ENCODE measurements at regions not wholly inside any gene's neighbourhood (a gene's known extent, or its start where the extent isn't known, plus 50 kb on each side); places are given as distances from the start of the nearest gene placed in this dataset.

- no peak overlapping the region for H3K4me3 ChIP-seq
- peaks cover 0 to 3% (median 0%) of the 10 kb centered on the region in 7 donors for H3K27me3 ChIP-seq (replicated peaks in 1 of 7)
- H3K27ac ChIP-seq, result no peak overlapping the region
- peaks cover 0 to 27% (median 2%) of the 10 kb centered on the region in 6 donors for H3K4me1 ChIP-seq
- intact Hi-C loops (cut with DNase I; ENCODE audit: low total_unique reads), result loop anchor here (5.0 kb wide), 1 partner anchor 169 kb away; no protein-coding TSS in a partner anchor
- TF ChIP-seq, protein P1, sequence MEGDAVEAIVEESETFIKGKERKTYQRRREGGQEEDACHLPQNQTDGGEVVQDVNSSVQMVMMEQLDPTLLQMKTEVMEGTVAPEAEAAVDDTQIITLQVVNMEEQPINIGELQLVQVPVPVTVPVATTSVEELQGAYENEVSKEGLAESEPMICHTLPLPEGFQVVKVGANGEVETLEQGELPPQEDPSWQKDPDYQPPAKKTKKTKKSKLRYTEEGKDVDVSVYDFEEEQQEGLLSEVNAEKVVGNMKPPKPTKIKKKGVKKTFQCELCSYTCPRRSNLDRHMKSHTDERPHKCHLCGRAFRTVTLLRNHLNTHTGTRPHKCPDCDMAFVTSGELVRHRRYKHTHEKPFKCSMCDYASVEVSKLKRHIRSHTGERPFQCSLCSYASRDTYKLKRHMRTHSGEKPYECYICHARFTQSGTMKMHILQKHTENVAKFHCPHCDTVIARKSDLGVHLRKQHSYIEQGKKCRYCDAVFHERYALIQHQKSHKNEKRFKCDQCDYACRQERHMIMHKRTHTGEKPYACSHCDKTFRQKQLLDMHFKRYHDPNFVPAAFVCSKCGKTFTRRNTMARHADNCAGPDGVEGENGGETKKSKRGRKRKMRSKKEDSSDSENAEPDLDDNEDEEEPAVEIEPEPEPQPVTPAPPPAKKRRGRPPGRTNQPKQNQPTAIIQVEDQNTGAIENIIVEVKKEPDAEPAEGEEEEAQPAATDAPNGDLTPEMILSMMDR (IDR thresholded peaks at IDR 0.05 in 8 of 11, conservative IDR thresholded peaks at IDR 0.05 in 3 of 11), result no peak
- no peak for TF ChIP-seq POLR2AphosphoS5 (IDR thresholded peaks at IDR 0.05)
- WGBS, 5 donors, result 72 to 89% (median 82%) methylated on average over 4 to 5 of the region's 5 CpGs
- H3K36me3 ChIP-seq, result no peaks in the 10 kb centered on the region
- peak; percentile 51 for DNase-seq
- no peaks in the 10 kb centered on the region for H3K9me3 ChIP-seq
Measured at GRCh38 chr19:28463493-28464053, 749.4 kb downstream of the UQCRFS1 start.

- Histone ChIP-seq H3K4me1 (peaks cover 0 to 7% (median 0%) of the 10 kb centered on the region in 6 donors), H3K27ac (no peak overlapping the region), H3K4me3 (no peak overlapping the region), H3K27me3 (replicated peaks in 1 of 7) (no peaks in the 10 kb centered on the region), H3K9me3 (no peaks in the 10 kb centered on the region), H3K36me3 (no peaks in the 10 kb centered on the region)
- DNase-seq, result no peak
- intact Hi-C loops (cut with DNase I; ENCODE audit: low total_unique reads), result no loop called here
- TF ChIP-seq POLR2A (IDR thresholded peaks at IDR 0.05) (no peak), POLR2AphosphoS5 (IDR thresholded peaks at IDR 0.05) (no peak)
- TF ChIP-seq, protein P1 (IDR thresholded peaks at IDR 0.05 in 8 of 11, conservative IDR thresholded peaks at IDR 0.05 in 3 of 11), result no peak
- 90 to 96% (median 93%) methylated on average over 2 of the region's 2 CpGs for WGBS, 5 donors
Measured at GRCh38 chr19:28457620-28458019, 755.3 kb downstream of the UQCRFS1 start.

- Histone ChIP-seq H3K9me3 (no peaks in the 10 kb centered on the region), H3K27ac (no peak overlapping the region), H3K4me1 (peaks cover 0 to 7% (median 0%) of the 10 kb centered on the region in 6 donors), H3K27me3 (replicated peaks in 1 of 7) (no peaks in the 10 kb centered on the region), H3K36me3 (no peaks in the 10 kb centered on the region), H3K4me3 (no peak overlapping the region)
- TF ChIP-seq POLR2AphosphoS5 (IDR thresholded peaks at IDR 0.05) (no peak), POLR2A (IDR thresholded peaks at IDR 0.05) (no peak)
- TF ChIP-seq, protein P1 (IDR thresholded peaks at IDR 0.05 in 8 of 11, conservative IDR thresholded peaks at IDR 0.05 in 3 of 11), result no peak
- no peak for DNase-seq
- WGBS, 5 donors, result 67 to 80% (median 73%) methylated on average over 5 of the region's 5 CpGs
- intact Hi-C loops (cut with DNase I; ENCODE audit: low total_unique reads), result no loop called here
Measured at GRCh38 chr19:28456708-28457320, 756.1 kb downstream of the UQCRFS1 start.

DNA sequence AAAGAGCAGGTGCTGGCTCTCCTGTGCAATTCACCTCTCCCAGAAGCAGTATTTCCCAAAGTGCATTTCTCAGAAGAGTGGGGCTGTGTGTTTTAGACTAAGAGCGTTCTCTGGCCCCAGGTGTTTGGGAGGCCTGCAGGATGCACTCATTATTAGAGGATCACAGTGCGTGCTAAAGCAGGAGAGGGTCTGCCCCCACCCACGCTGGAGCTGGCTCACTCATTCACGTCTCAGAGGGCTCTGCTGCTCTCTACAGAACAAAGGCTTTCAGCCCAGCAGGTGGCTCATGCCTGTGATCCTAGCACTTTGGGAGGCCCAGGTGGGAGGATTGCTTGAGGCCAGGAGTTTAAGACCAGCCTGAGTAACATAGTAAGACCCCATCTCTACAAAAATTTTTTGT lies 756.7 kb downstream of the UQCRFS1 start:
- Histone ChIP-seq H3K27me3 (replicated peaks in 1 of 7) (no peaks in the 10 kb centered on the region), H3K27ac (no peak overlapping the region), H3K4me3 (no peak overlapping the region), H3K9me3 (no peaks in the 10 kb centered on the region), H3K36me3 (no peaks in the 10 kb centered on the region), H3K4me1 (peaks cover 0 to 7% (median 0%) of the 10 kb centered on the region in 6 donors)
- no peak for DNase-seq
- intact Hi-C loops (cut with DNase I; ENCODE audit: low total_unique reads), result no loop called here
- no peak for TF ChIP-seq POLR2A (IDR thresholded peaks at IDR 0.05)
- TF ChIP-seq, protein P1 (IDR thresholded peaks at IDR 0.05 in 8 of 11, conservative IDR thresholded peaks at IDR 0.05 in 3 of 11), result no peak
- no peak for TF ChIP-seq POLR2AphosphoS5 (IDR thresholded peaks at IDR 0.05)
- WGBS, 5 donors, result 64 to 77% (median 70%) methylated on average over 4 of the region's 4 CpGs

Measured in spleen (tissue), 11 donors.